Gastrocnemius medialis (tissue), 4 donors: ENCODE measurements at regions not wholly inside any gene's neighbourhood (a gene's known extent, or its start where the extent isn't known, plus 50 kb on each side); places are given as distances from the start of the nearest gene placed in this dataset.

Experiments
- ATAC-seq, 2 donors: fragments of 150-250 bp; one replicate each; pipeline ENCODE4 v1.9.1; 2016
- DNase-seq, 2 donors: peaks; one replicate each; pipeline ENCODE4 v3.0.0-alpha.2; 2019
- H3K27ac ChIP-seq, 4 donors: fragments of 200-600 bp; sonication (generic); 1 replicate in 1 of 4; 2 replicates in 3 of 4; pipeline ENCODE4 v1.5.1; 2016 to 2018; ENCODE audit warnings: mild to moderate bottlenecking in 2 of 4, moderate library complexity in 1 of 4
- H3K27me3 ChIP-seq, 3 donors: fragments of 200-600 bp; sonication (generic) in 2 of 3; 1 replicate in 1 of 3; 2 replicates in 2 of 3; pipeline versions ENCODE4 v1.5.1 to v1.6.0; 2016 to 2019; ENCODE audit warnings: mild to moderate bottlenecking in 1 of 3, moderate library complexity in 1 of 3
- H3K36me3 ChIP-seq, 2 donors: fragments of 200-600 bp; sonication (generic) in 1 of 2; one replicate each; pipeline ENCODE4 v1.5.1; 2017 to 2018
- H3K4me1 ChIP-seq, 2 donors: fragments of 200-600 bp; sonication (generic) in 1 of 2; one replicate each; pipeline ENCODE4 v1.5.1; 2016 to 2017; ENCODE audit warnings: mild to moderate bottlenecking in 2 of 2
- H3K4me3 ChIP-seq, 4 donors: fragments of 200-600 bp; sonication (generic) in 3 of 4; 1 replicate in 1 of 4; 2 replicates in 3 of 4; pipeline ENCODE4 v1.5.1; 2016 to 2019; ENCODE audit warnings: mild to moderate bottlenecking in 2 of 4
- H3K9me3 ChIP-seq, 3 donors: fragments of 200-600 bp; sonication (generic) in 2 of 3; 1 replicate in 1 of 3; 2 replicates in 2 of 3; pipeline ENCODE4 v1.5.1; 2016 to 2019
- POLR2A ChIP-seq, 2 donors: fragments of 450-650 bp; IDR thresholded peaks; one replicate each; pipeline ENCODE4 v1.6.1; 2017; ENCODE audit warnings: antibody characterized with exemption in 2 of 2, mild to moderate bottlenecking in 2 of 2, moderate library complexity in 2 of 2
- in situ Hi-C, 4 donors: fragments of 200-750 bp; cut with MboI; loops; one replicate each; pipeline versions ENCODE4 v1.15.0 to v1.8.0; 2017; ENCODE audit warnings: low sequenced_read_pairs in 4 of 4
- intact Hi-C: fragments of 100-400 bp; cut with DNase I; formaldehyde crosslinking; loops from one replicate; pipeline ENCODE4 v1.15.1; 2023; ENCODE audit warnings: low total_unique reads
- TF ChIP-seq, protein P1 (sequence below), 5 experiments: fragments of 450-650 bp in 3 of 5; fragments of 200-600 bp in 2 of 5; sonication (generic) in 2 of 5; IDR thresholded peaks in 4 of 5; conservative IDR thresholded peaks in 1 of 5; 1 replicate in 4 of 5; 2 replicates in 1 of 5; pipeline ENCODE4 v1.5.1; 2016 to 2019; ENCODE audit warnings: antibody characterized with exemption in 5 of 5, mild to moderate bottlenecking in 3 of 5, moderate library complexity in 3 of 5

DNA sequence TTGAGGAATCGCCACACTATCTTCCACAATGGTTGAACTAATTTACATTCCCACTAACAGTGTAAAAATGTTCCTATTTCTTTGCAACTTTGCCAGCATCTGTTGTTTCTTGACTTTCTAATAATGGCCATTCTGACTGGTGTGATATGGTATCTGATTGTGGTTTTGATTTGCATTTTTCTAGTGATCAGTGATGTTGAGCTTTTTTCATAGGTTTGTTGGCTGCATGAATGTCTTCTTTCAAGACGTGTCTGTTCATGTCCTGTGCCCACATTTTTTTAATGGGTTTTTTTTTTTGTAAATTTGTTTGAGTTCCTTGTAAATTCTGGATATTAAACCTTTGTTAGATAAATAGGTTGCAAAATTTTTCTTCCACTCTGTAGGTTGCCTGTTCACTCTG is 615.9 kb downstream of the SEMA5A start:
- Histone ChIP-seq H3K4me3 (no peak overlapping the region), H3K4me1 (no peaks in the 10 kb centered on the region), H3K27me3 (no peaks in the 10 kb centered on the region), H3K27ac (no peak overlapping the region), H3K36me3 (no peaks in the 10 kb centered on the region), H3K9me3 (no peaks in the 10 kb centered on the region)
- intact Hi-C loops: no loop called here
- ATAC-seq (no peak), DNase-seq (no peak)
- TF ChIP-seq, protein P1, sequence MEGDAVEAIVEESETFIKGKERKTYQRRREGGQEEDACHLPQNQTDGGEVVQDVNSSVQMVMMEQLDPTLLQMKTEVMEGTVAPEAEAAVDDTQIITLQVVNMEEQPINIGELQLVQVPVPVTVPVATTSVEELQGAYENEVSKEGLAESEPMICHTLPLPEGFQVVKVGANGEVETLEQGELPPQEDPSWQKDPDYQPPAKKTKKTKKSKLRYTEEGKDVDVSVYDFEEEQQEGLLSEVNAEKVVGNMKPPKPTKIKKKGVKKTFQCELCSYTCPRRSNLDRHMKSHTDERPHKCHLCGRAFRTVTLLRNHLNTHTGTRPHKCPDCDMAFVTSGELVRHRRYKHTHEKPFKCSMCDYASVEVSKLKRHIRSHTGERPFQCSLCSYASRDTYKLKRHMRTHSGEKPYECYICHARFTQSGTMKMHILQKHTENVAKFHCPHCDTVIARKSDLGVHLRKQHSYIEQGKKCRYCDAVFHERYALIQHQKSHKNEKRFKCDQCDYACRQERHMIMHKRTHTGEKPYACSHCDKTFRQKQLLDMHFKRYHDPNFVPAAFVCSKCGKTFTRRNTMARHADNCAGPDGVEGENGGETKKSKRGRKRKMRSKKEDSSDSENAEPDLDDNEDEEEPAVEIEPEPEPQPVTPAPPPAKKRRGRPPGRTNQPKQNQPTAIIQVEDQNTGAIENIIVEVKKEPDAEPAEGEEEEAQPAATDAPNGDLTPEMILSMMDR (IDR thresholded peaks at IDR 0.05 in 4 of 5, conservative IDR thresholded peaks at IDR 0.05 in 1 of 5): no peak
- no peak for TF ChIP-seq POLR2A (IDR thresholded peaks at IDR 0.05)
- in situ Hi-C loops: no loop called here

DNA sequence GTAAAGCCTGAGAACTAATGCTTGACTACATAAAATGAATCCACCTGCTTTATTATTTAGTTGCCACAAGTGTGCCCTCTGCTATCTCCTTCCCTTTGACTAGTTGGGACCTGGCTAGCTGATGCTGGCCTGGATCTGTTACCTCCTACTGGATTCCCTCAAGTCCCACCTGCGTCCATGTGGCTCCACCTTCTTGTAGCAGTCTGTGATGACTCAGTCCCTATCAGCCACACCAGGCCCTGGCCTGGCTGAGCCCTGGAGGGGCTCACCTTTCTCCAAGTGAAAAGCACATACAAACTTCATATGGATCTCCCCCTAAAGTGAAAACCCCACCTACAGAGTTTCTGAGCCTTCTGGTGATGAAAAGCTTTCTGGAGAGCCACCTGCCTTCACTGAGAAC is 611.4 kb downstream of the SEMA5A start:
- Histone ChIP-seq H3K4me1 (no peaks in the 10 kb centered on the region), H3K27ac (no peak overlapping the region), H3K4me3 (no peak overlapping the region), H3K27me3 (no peaks in the 10 kb centered on the region), H3K36me3 (no peaks in the 10 kb centered on the region), H3K9me3 (no peaks in the 10 kb centered on the region)
- ATAC-seq (no peak), DNase-seq (no peak)
- TF ChIP-seq, protein P1 (IDR thresholded peaks at IDR 0.05 in 4 of 5, conservative IDR thresholded peaks at IDR 0.05 in 1 of 5): no peak
- no peak for TF ChIP-seq POLR2A (IDR thresholded peaks at IDR 0.05)
- in situ Hi-C loops: no loop called here
- intact Hi-C loops: no loop called here

DNA sequence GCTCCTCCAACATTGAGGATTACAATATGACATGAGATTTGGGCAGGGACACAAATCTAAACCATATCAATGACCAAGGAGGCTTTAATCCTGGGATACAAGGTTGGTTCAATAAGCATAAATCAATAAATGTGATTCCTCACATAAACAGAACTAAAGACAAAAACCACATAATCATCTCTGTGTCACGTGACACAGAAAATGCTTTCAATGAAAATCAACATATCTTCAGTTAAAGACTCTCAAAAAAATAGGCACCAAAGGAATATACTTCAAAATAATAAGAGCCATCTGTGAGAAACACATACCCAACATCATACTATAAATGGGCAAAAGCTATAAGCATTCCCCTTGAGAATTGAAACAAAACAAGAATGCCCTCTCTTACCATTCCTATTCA is 604.9 kb downstream of the SEMA5A start:
- Histone ChIP-seq H3K4me3 (no peak overlapping the region), H3K4me1 (no peaks in the 10 kb centered on the region), H3K36me3 (no peaks in the 10 kb centered on the region), H3K9me3 (no peaks in the 10 kb centered on the region), H3K27ac (no peak overlapping the region), H3K27me3 (no peaks in the 10 kb centered on the region)
- ATAC-seq (no peak), DNase-seq (no peak)
- intact Hi-C loops: no loop called here
- in situ Hi-C loops: no loop called here
- TF ChIP-seq, protein P1 (IDR thresholded peaks at IDR 0.05 in 4 of 5, conservative IDR thresholded peaks at IDR 0.05 in 1 of 5): no peak
- no peak for TF ChIP-seq POLR2A (IDR thresholded peaks at IDR 0.05)

DNA sequence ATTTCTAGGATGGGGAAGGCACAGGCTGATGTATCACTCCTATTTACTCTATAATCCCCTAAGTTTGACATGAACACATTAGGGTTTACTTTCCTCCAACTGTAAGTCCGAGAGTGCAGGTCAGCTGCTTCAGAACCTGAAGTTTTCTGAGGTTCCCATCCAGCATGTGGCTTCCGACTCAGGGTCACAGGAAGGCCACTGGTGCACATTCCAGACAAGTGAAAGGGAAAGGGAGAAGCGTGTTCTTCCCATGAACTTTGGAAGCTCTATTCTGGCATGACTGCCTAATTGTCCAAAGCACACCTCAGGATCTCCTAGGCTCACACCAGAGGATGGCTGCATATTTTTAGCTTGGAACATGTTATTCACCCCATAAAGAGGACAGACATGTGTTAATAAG is 602.6 kb downstream of the SEMA5A start:
- Histone ChIP-seq H3K4me3 (no peak overlapping the region), H3K36me3 (no peaks in the 10 kb centered on the region), H3K9me3 (no peaks in the 10 kb centered on the region), H3K27ac (no peak overlapping the region), H3K27me3 (no peaks in the 10 kb centered on the region), H3K4me1 (no peaks in the 10 kb centered on the region)
- TF ChIP-seq POLR2A (IDR thresholded peaks at IDR 0.05): no peak
- ATAC-seq: no peak
- intact Hi-C loops: no loop called here
- DNase-seq: no peak
- in situ Hi-C loops: no loop called here

DNA sequence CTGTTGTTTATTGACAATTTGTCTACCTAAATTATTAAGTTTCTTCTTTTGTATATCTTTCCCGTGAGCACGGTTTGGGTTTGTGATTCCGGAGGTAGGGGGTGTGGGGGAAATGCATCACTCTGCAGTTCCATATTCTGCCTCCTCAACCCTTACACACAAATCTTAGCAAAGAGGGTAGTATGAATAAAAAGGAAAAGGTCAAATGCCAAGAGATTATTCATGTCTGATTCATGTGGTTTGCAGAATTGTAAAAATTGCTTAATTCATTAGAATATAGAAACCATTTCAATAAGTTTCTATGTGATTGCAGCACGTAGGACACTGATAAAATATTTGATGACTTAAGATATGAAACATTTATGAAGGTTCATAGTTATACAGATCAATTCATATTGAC is 601.9 kb downstream of the SEMA5A start:
- Histone ChIP-seq H3K4me3 (no peak overlapping the region), H3K36me3 (no peaks in the 10 kb centered on the region), H3K27ac (no peak overlapping the region), H3K27me3 (no peaks in the 10 kb centered on the region), H3K4me1 (no peaks in the 10 kb centered on the region), H3K9me3 (no peaks in the 10 kb centered on the region)
- intact Hi-C loops (no loop called here), in situ Hi-C loops (no loop called here)
- DNase-seq (no peak), ATAC-seq (no peak)
- no peak for TF ChIP-seq POLR2A (IDR thresholded peaks at IDR 0.05)
- TF ChIP-seq, protein P1 (IDR thresholded peaks at IDR 0.05 in 4 of 5, conservative IDR thresholded peaks at IDR 0.05 in 1 of 5): no peak
